ENCODE measurements at regions not wholly inside any gene's neighbourhood (a gene's known extent, or its start where the extent isn't known, plus 50 kb on each side); places are given as distances from the start of the nearest gene placed in this dataset.

DNA sequence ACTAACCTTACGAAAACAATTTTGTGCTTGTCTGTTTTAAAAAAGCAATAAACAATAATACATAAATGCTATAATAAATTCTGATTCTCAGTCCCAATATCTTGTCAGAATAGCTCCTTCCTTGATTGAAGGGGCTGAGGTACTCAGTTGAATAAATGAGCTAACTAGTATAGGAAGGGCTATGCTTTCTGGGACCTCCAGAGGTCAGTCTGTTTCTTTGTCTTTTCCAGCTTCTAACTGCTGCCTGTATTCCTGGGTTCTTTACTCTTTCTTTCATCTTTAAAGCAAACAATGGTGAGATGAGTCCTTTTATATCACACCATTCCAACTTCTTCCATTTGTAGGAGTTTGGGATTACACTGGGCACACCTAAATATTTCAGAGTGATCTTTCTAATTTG is 1297.0 kb upstream of the ATXN8OS start:
- TF ChIP-seq, protein P1, sequence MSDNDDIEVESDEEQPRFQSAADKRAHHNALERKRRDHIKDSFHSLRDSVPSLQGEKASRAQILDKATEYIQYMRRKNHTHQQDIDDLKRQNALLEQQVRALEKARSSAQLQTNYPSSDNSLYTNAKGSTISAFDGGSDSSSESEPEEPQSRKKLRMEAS (IDR thresholded peaks at IDR 0.05): no peak
- TF ChIP-seq EP300 (IDR thresholded peaks at IDR 0.05; ENCODE audit: borderline replicate concordance in 1 of 2, low read depth in 2 of 2, low read length in 2 of 2): no peak
- TF ChIP-seq USF2 (IDR thresholded peaks at IDR 0.05; ENCODE audit: low read length): no peak
- no peak for TF ChIP-seq YY1 (IDR thresholded peaks at IDR 0.05; ENCODE audit: low read depth, low read length)
- TF ChIP-seq TAF1 (IDR thresholded peaks at IDR 0.05; ENCODE audit: low read depth, low read length): no peak
- TF ChIP-seq, protein P2, sequence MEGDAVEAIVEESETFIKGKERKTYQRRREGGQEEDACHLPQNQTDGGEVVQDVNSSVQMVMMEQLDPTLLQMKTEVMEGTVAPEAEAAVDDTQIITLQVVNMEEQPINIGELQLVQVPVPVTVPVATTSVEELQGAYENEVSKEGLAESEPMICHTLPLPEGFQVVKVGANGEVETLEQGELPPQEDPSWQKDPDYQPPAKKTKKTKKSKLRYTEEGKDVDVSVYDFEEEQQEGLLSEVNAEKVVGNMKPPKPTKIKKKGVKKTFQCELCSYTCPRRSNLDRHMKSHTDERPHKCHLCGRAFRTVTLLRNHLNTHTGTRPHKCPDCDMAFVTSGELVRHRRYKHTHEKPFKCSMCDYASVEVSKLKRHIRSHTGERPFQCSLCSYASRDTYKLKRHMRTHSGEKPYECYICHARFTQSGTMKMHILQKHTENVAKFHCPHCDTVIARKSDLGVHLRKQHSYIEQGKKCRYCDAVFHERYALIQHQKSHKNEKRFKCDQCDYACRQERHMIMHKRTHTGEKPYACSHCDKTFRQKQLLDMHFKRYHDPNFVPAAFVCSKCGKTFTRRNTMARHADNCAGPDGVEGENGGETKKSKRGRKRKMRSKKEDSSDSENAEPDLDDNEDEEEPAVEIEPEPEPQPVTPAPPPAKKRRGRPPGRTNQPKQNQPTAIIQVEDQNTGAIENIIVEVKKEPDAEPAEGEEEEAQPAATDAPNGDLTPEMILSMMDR (IDR thresholded peaks at IDR 0.05; ENCODE audit: control extremely low read depth in 1 of 3, insufficient read depth in 1 of 3, low read depth in 1 of 3, low read length in 3 of 3): peak in 1 of 3 experiments; percentile 56; a peak in 2 of 4 replicates
- no peak for TF ChIP-seq RNF2 (IDR thresholded peaks at IDR 0.05; ENCODE audit: borderline replicate concordance, low read depth, low read length, missing control alignments, poor library complexity, severe bottlenecking)
- TF ChIP-seq BACH1 (IDR thresholded peaks at IDR 0.05; ENCODE audit: low read length): no peak
- TF ChIP-seq CEBPB (IDR thresholded peaks at IDR 0.05; ENCODE audit: low read depth, low read length): no peak
- no peak for TF ChIP-seq CBX8 (IDR thresholded peaks at IDR 0.05; ENCODE audit: borderline replicate concordance, low read depth, low read length)

Measured in H1 (cell line).